ENCODE measurements at regions not wholly inside any gene's neighbourhood (a gene's known extent, or its start where the extent isn't known, plus 50 kb on each side); places are given as distances from the start of the nearest gene placed in this dataset.

DNA sequence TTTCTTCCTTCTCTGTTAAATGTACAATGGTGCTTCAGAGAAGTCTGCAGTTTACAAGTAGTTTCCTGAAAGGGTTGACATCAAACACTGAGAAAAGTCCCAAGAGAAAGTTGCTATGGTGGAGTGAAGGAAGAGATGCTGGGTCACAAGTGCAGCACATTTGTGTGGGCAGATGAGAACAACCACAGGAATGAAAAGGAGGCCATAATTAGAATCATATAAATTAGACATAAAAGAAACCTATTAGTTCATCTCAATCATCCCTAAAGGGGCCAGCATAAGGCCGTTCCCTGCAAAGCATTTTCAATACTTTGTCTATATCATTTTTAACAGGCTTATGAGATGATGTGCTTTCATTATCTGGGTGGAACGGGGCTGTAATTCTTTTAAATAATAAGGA lies 359.2 kb downstream of the IRS2 start:
- no peaks in the 10 kb centered on the region for H3K27me3 ChIP-seq (ENCODE audit: insufficient read depth, low read length)
- no peak overlapping the region for H3K9ac ChIP-seq (ENCODE audit: low read depth, low read length)
- H3K4me3 ChIP-seq (ENCODE audit: low read length), result no peak overlapping the region
- no peak overlapping the region for H3K27ac ChIP-seq (ENCODE audit: low read length)
- H3K36me3 ChIP-seq (ENCODE audit: insufficient read depth, low read depth, low read length), result no peaks in the 10 kb centered on the region
- peaks cover 22% of the 10 kb centered on the region; the same call in 1 of the 2 replicates for H3K9me3 ChIP-seq (ENCODE audit: insufficient read depth, low read depth, low read length)
- no peaks in the 10 kb centered on the region for H3K4me1 ChIP-seq (ENCODE audit: insufficient read depth, low read length)

DNA sequence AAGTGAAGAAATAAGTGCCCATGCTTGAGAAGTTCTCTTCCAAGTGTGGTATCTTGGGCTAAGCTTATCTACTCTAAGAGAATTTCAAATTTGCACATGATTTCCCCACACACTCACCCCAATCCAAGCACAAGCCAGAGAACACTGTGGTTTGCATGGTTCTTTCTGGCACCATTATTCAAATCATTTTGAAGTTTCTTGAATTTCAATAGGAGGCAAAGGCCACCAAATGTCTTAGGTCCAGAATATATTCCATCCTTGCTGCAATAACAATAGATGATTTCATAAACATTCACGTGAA lies 359.7 kb downstream of the IRS2 start:
- Histone ChIP-seq H3K4me1 (ENCODE audit: insufficient read depth, low read length) (no peaks in the 10 kb centered on the region), H3K9me3 (ENCODE audit: insufficient read depth, low read depth, low read length) (peaks cover 17% of the 10 kb centered on the region; the same call in 1 of the 2 replicates), H3K27me3 (ENCODE audit: insufficient read depth, low read length) (no peaks in the 10 kb centered on the region), H3K36me3 (ENCODE audit: insufficient read depth, low read depth, low read length) (no peaks in the 10 kb centered on the region), H3K9ac (ENCODE audit: low read depth, low read length) (no peak overlapping the region), H3K4me3 (ENCODE audit: low read length) (no peak overlapping the region), H3K27ac (ENCODE audit: low read length) (no peak overlapping the region)

DNA sequence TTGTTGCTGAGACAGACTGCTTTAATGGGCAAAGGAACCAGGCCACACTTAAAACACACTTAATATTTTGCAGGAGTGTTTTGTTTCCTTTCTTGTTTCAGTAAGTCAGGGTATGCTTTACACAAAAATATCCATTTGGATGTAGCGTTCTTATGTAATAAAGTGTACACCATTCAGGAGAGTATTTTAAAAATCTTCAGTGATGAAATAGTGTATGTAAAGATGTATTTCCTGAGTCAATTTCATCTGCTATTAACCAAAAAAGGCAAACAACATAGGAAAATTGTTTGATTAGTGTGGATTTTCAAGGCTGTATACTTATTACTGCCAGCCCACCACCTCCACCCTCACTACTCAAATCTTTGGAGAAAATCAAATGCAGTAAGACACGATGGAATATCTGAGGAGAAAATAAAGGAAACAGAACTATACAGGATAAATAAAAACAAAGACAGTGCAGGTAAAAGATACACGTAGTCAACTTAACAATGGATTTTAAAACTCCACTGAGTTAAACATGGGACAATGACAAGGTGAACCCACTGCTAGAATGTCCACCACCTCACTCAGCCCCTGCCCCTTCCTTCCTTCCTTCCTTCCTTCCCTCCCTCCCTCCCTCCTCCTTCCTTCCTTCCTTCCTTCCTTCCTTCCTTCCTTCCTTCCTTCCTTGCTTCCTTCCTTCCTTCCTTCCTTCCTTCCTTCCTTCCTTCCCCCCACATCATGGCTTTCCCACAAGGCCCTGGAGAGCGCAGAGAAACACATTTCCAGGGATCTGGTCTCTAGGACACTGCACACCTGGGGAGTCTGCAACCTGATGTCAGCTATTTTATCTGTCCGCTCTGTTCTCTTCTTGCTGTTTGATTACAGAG lies 360.3 kb downstream of the IRS2 start:
- no peaks in the 10 kb centered on the region for H3K27me3 ChIP-seq (ENCODE audit: insufficient read depth, low read length)
- peaks cover 14% of the 10 kb centered on the region; the same call in 1 of the 2 replicates for H3K9me3 ChIP-seq (ENCODE audit: insufficient read depth, low read depth, low read length)
- H3K9ac ChIP-seq (ENCODE audit: low read depth, low read length), result no peak overlapping the region
- H3K27ac ChIP-seq (ENCODE audit: low read length), result no peak overlapping the region
- H3K4me1 ChIP-seq (ENCODE audit: insufficient read depth, low read length), result no peaks in the 10 kb centered on the region
- no peaks in the 10 kb centered on the region for H3K36me3 ChIP-seq (ENCODE audit: insufficient read depth, low read depth, low read length)
- no peak overlapping the region for H3K4me3 ChIP-seq (ENCODE audit: low read length)

- Histone ChIP-seq H3K9ac (ENCODE audit: low read depth, low read length) (no peak overlapping the region), H3K27me3 (ENCODE audit: insufficient read depth, low read length) (no peaks in the 10 kb centered on the region), H3K4me1 (ENCODE audit: insufficient read depth, low read length) (no peaks in the 10 kb centered on the region), H3K4me3 (ENCODE audit: low read length) (no peak overlapping the region), H3K9me3 (ENCODE audit: insufficient read depth, low read depth, low read length) (no peaks in the 10 kb centered on the region), H3K27ac (ENCODE audit: low read length) (no peak overlapping the region), H3K36me3 (ENCODE audit: insufficient read depth, low read depth, low read length) (no peaks in the 10 kb centered on the region)
Observed at GRCh38 chr13:109422161-109422560, 364.2 kb downstream of the IRS2 start.

GRCh38 chr13:109419896-109420295 lies 366.5 kb downstream of the IRS2 start:
- H3K9me3 ChIP-seq (ENCODE audit: insufficient read depth, low read depth, low read length), result no peaks in the 10 kb centered on the region
- H3K36me3 ChIP-seq (ENCODE audit: insufficient read depth, low read depth, low read length), result no peaks in the 10 kb centered on the region
- no peak overlapping the region for H3K27ac ChIP-seq (ENCODE audit: low read length)
- no peak overlapping the region for H3K9ac ChIP-seq (ENCODE audit: low read depth, low read length)
- H3K4me1 ChIP-seq (ENCODE audit: insufficient read depth, low read length), result no peaks in the 10 kb centered on the region
- H3K27me3 ChIP-seq (ENCODE audit: insufficient read depth, low read length), result no peaks in the 10 kb centered on the region
- no peak overlapping the region for H3K4me3 ChIP-seq (ENCODE audit: low read length)

DNA sequence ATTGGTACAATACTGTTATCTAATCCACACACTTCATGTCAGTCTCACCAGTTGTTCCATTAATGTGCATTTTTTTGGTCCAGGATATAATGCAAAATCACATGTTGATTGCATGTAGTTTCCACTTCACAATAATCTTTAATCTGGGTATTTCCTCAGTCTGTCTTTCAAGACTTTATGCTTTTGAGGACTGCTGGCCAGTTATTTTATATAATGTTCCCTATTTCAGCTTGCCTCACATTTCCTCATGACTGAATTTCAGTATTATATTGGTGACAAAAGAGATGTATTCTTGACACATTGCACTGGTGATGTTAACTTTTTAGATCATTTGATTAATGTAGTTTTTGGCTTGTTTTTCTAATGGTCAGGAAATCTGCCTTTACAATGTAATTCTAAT lies 368.3 kb downstream of the IRS2 start:
- Histone ChIP-seq H3K4me1 (ENCODE audit: insufficient read depth, low read length) (no peaks in the 10 kb centered on the region), H3K9me3 (ENCODE audit: insufficient read depth, low read depth, low read length) (no peaks in the 10 kb centered on the region), H3K36me3 (ENCODE audit: insufficient read depth, low read depth, low read length) (no peaks in the 10 kb centered on the region), H3K27me3 (ENCODE audit: insufficient read depth, low read length) (no peaks in the 10 kb centered on the region), H3K27ac (ENCODE audit: low read length) (no peak overlapping the region), H3K9ac (ENCODE audit: low read depth, low read length) (no peak overlapping the region), H3K4me3 (ENCODE audit: low read length) (no peak overlapping the region)

DNA sequence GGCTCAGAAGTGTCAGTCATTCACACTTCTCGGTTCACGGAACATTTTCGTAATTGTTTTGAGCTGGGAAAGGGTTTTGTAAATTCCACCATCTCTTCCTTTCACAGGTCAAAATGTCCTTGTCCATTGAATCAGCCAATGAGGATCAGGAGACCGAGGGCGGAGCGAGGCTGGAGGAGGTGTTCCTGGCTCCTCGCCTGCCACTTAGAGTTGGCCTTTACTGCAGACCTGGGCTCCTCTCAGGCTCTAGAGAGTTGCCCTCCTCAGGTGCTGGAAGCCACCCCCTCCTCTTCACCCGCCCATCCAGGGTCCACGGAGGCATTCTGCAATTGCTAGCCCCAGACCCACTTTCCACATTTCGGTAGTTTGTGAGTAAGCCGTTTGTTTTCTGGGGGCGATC lies 370.4 kb downstream of the IRS2 start:
- H3K27me3 ChIP-seq (ENCODE audit: insufficient read depth, low read length), result no peaks in the 10 kb centered on the region
- no peaks in the 10 kb centered on the region for H3K9me3 ChIP-seq (ENCODE audit: insufficient read depth, low read depth, low read length)
- H3K9ac ChIP-seq (ENCODE audit: low read depth, low read length), result no peak overlapping the region

GRCh38 chr13:109415057-109415456 lies 371.3 kb downstream of the IRS2 start:
- Histone ChIP-seq H3K36me3 (ENCODE audit: insufficient read depth, low read depth, low read length) (no peaks in the 10 kb centered on the region), H3K4me3 (ENCODE audit: low read length) (no peak overlapping the region), H3K27me3 (ENCODE audit: insufficient read depth, low read length) (no peaks in the 10 kb centered on the region), H3K9me3 (ENCODE audit: insufficient read depth, low read depth, low read length) (no peaks in the 10 kb centered on the region), H3K4me1 (ENCODE audit: insufficient read depth, low read length) (peaks cover 3% of the 10 kb centered on the region; the same call in 1 of the 2 replicates), H3K9ac (ENCODE audit: low read depth, low read length) (no peak overlapping the region), H3K27ac (ENCODE audit: low read length) (no peak overlapping the region)

More for the DNA sequence above, 370.4 kb downstream of the IRS2 start:
- H3K4me1 ChIP-seq (ENCODE audit: insufficient read depth, low read length), result peaks cover 3% of the 10 kb centered on the region; the same call in 1 of the 2 replicates
- H3K36me3 ChIP-seq (ENCODE audit: insufficient read depth, low read depth, low read length), result no peaks in the 10 kb centered on the region
- no peak overlapping the region for H3K4me3 ChIP-seq (ENCODE audit: low read length)
- H3K27ac ChIP-seq (ENCODE audit: low read length), result no peak overlapping the region

GRCh38 chr13:109412283-109412901 lies 374.0 kb downstream of the IRS2 start:
- Histone ChIP-seq H3K4me1 (ENCODE audit: insufficient read depth, low read length) (peaks cover 3% of the 10 kb centered on the region; the same call in 1 of the 2 replicates), H3K9me3 (ENCODE audit: insufficient read depth, low read depth, low read length) (no peaks in the 10 kb centered on the region), H3K4me3 (ENCODE audit: low read length) (peak overlapping the region; percentile 34; the same call in 1 of the 2 replicates), H3K9ac (ENCODE audit: low read depth, low read length) (peak overlapping the region; percentile 59; the same call in 1 of the 2 replicates), H3K27ac (ENCODE audit: low read length) (no peak overlapping the region), H3K36me3 (ENCODE audit: insufficient read depth, low read depth, low read length) (no peaks in the 10 kb centered on the region), H3K27me3 (ENCODE audit: insufficient read depth, low read length) (no peaks in the 10 kb centered on the region)

GRCh38 chr13:109410868-109411267 lies 375.5 kb downstream of the IRS2 start:
- Histone ChIP-seq H3K9ac (ENCODE audit: low read depth, low read length) (no peak overlapping the region), H3K27ac (ENCODE audit: low read length) (no peak overlapping the region), H3K9me3 (ENCODE audit: insufficient read depth, low read depth, low read length) (no peaks in the 10 kb centered on the region), H3K4me1 (ENCODE audit: insufficient read depth, low read length) (peaks cover 3% of the 10 kb centered on the region; the same call in 1 of the 2 replicates), H3K27me3 (ENCODE audit: insufficient read depth, low read length) (no peaks in the 10 kb centered on the region), H3K36me3 (ENCODE audit: insufficient read depth, low read depth, low read length) (no peaks in the 10 kb centered on the region), H3K4me3 (ENCODE audit: low read length) (no peak overlapping the region)

DNA sequence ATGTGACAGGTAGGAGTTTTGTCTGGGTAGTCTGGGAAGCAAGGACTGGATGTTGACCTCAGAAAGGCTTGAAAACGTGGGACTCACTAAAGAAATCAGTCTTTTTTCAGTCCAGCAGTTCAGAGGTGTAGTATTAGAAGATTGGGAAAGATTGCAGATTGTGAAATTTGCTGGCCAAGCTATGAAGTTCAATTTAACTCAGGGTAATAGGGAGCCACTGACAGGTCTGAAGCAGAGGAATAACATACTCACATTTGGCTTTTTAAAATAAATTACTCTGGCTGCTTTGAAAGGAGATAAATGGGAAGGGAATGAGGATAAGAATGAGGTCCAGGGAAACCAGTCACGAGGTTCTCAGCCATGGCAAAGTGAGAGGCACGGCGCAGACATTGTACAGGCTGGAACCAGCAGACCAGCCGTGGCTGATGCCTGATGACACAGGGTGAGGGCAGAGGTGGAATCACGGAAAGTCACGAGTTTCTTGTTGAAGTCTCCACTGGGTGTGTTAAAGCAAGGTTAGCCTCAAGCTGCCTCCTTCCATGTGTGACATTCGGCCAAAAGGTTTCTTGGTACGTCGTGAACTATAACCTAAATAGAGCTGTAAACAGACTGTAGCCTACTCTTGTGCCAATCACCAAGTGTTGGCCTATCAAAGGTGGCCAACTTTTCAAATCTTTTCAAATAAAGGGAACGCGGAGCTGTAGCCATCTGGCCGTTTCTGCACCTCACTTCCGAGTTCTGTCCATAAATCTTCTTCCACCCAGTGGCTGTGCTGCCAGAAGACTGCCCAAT lies 377.6 kb downstream of the IRS2 start:
- H3K4me3 ChIP-seq (ENCODE audit: low read length), result no peak overlapping the region
- no peak overlapping the region for H3K9ac ChIP-seq (ENCODE audit: low read depth, low read length)
- peaks cover 3% of the 10 kb centered on the region; the same call in 1 of the 2 replicates for H3K4me1 ChIP-seq (ENCODE audit: insufficient read depth, low read length)
- H3K27ac ChIP-seq (ENCODE audit: low read length), result no peak overlapping the region
- H3K27me3 ChIP-seq (ENCODE audit: insufficient read depth, low read length), result no peaks in the 10 kb centered on the region
- H3K9me3 ChIP-seq (ENCODE audit: insufficient read depth, low read depth, low read length), result peaks cover 11% of the 10 kb centered on the region
- no peaks in the 10 kb centered on the region for H3K36me3 ChIP-seq (ENCODE audit: insufficient read depth, low read depth, low read length)

Data from iPS-20b (cell line).